IPS-NIHi11 (cell line): ENCODE measurements at regions not wholly inside any gene's neighbourhood (a gene's known extent, or its start where the extent isn't known, plus 50 kb on each side); places are given as distances from the start of the nearest gene placed in this dataset.

ENCODE experiments used
- DNase-seq: peaks from one replicate; pipeline ENCODE4 v3.0.0; 2012; ENCODE audit warnings: mixed read lengths, low spot score

GRCh38 chr18:75677696-75678455 lies 250.4 kb upstream of the SMIM21 start:
- DNase-seq, result no peak

- no peak for DNase-seq
Observed at GRCh38 chr18:75660932-75661331, 233.4 kb upstream of the SMIM21 start.

GRCh38 chr18:75659535-75660023 lies 232.1 kb upstream of the SMIM21 start:
- no peak for DNase-seq

GRCh38 chr18:75658330-75658729 lies 230.8 kb upstream of the SMIM21 start:
- no peak for DNase-seq

GRCh38 chr18:75656563-75657247 lies 229.2 kb upstream of the SMIM21 start:
- DNase-seq, result no peak

GRCh38 chr18:75656035-75656434 lies 228.5 kb upstream of the SMIM21 start:
- DNase-seq, result peak; percentile 22

- DNase-seq, result peak; percentile 60
Observed at GRCh38 chr18:75654851-75655751, 227.6 kb upstream of the SMIM21 start.

GRCh38 chr18:75654386-75654785 lies 226.9 kb upstream of the SMIM21 start:
- no peak for DNase-seq

- DNase-seq, result no peak
Observed at GRCh38 chr18:75652528-75652927, 225.0 kb upstream of the SMIM21 start.

GRCh38 chr18:75644871-75645270 lies 217.4 kb upstream of the SMIM21 start:
- DNase-seq, result no peak

GRCh38 chr18:75643083-75643482 lies 215.6 kb upstream of the SMIM21 start:
- DNase-seq, result no peak

- DNase-seq, result no peak
Observed at GRCh38 chr18:75639472-75639831, 211.9 kb upstream of the SMIM21 start.

- peak; percentile 55 for DNase-seq
Observed at GRCh38 chr18:75638776-75639471, 211.4 kb upstream of the SMIM21 start.

- no peak for DNase-seq
Observed at GRCh38 chr18:75638223-75638775, 210.8 kb upstream of the SMIM21 start.

- no peak for DNase-seq
Observed at GRCh38 chr18:75635096-75635495, 207.6 kb upstream of the SMIM21 start.

GRCh38 chr18:75625966-75626365 lies 198.5 kb upstream of the SMIM21 start:
- DNase-seq, result no peak

GRCh38 chr18:75624869-75625268 lies 197.4 kb upstream of the SMIM21 start:
- DNase-seq, result no peak

GRCh38 chr18:75621818-75622217 lies 194.3 kb upstream of the SMIM21 start:
- no peak for DNase-seq

GRCh38 chr18:75618146-75618545 lies 190.6 kb upstream of the SMIM21 start:
- DNase-seq, result no peak

- no peak for DNase-seq
Observed at GRCh38 chr18:75612456-75612855, 185.0 kb upstream of the SMIM21 start.

GRCh38 chr18:75607701-75608100 lies 180.2 kb upstream of the SMIM21 start:
- no peak for DNase-seq

GRCh38 chr18:75592527-75592926 lies 165.0 kb upstream of the SMIM21 start:
- no peak for DNase-seq
